KMS-11 (cell line): ENCODE measurements at regions not wholly inside any gene's neighbourhood (a gene's known extent, or its start where the extent isn't known, plus 50 kb on each side); places are given as distances from the start of the nearest gene placed in this dataset.

Source experiments
- H2AFZ ChIP-seq: fragments of 200-600 bp; sonication (generic); 2 replicates; pipeline ENCODE4 v1.6.1; 2016; ENCODE audit warnings: antibody characterized with exemption, mixed run types, low read depth
- H3K27ac ChIP-seq: fragments of 200-600 bp; sonication (generic); 2 replicates; pipeline ENCODE4 v1.6.1; 2016; ENCODE audit warnings: mild to moderate bottlenecking, mixed run types
- H3K27me3 ChIP-seq: fragments of 200-600 bp; sonication (generic); 2 replicates; pipeline ENCODE4 v1.6.1; 2017; ENCODE audit warnings: mild to moderate bottlenecking, low read depth, mixed run types, moderate library complexity; ENCODE audit not compliant: insufficient read depth
- H3K36me3 ChIP-seq: fragments of 200-600 bp; sonication (generic); 2 replicates; pipeline ENCODE4 v1.6.1; 2017; ENCODE audit warnings: mild to moderate bottlenecking, mixed run types; ENCODE audit not compliant: insufficient read depth
- H3K4me1 ChIP-seq: fragments of 200-600 bp; sonication (generic); 2 replicates; pipeline ENCODE4 v1.6.1; 2016; ENCODE audit warnings: mild to moderate bottlenecking, low read depth, mixed run types; ENCODE audit not compliant: poor library complexity, severe bottlenecking
- H3K4me2 ChIP-seq: fragments of 200-600 bp; sonication (generic); 2 replicates; pipeline ENCODE4 v1.7.0; 2016; ENCODE audit warnings: mild to moderate bottlenecking, mixed run types
- H3K4me3 ChIP-seq: fragments of 200-600 bp; sonication (generic); IDR thresholded peaks from 2 replicates; pipeline ENCODE4 v1.6.1; 2017; ENCODE audit warnings: low read depth, low read length, mixed read lengths; ENCODE audit not compliant: insufficient read depth
- H3K79me2 ChIP-seq: fragments of 200-600 bp; sonication (generic); 2 replicates; pipeline ENCODE4 v1.6.1; 2016; ENCODE audit warnings: low read depth, mixed run types; ENCODE audit not compliant: insufficient read depth
- H3K9ac ChIP-seq: fragments of 200-600 bp; sonication (generic); 2 replicates; pipeline ENCODE4 v1.6.1; 2016; ENCODE audit warnings: mild to moderate bottlenecking, mixed run types
- H4K20me1 ChIP-seq: fragments of 200-600 bp; sonication (generic); 2 replicates; pipeline ENCODE4 v1.6.1; 2016; ENCODE audit warnings: mild to moderate bottlenecking, mixed run types; ENCODE audit not compliant: insufficient read depth
- CTCF ChIP-seq: fragments of 200-600 bp; sonication (generic); conservative IDR thresholded peaks from 2 replicates; pipeline ENCODE4 v1.6.1; 2017; ENCODE audit warnings: low read depth, mild to moderate bottlenecking, antibody characterized with exemption, low read length, moderate library complexity, mixed read lengths

GRCh38 chr7:84509522-84509921, 314.9 kb upstream of the SEMA3A start:
- Histone ChIP-seq H3K9ac (no peak overlapping the region), H3K27me3 (no peaks in the 10 kb centered on the region), H3K79me2 (no peaks in the 10 kb centered on the region), H3K4me2 (no peak overlapping the region), H3K4me3 (no peak overlapping the region), H2AFZ (no peak overlapping the region), H3K4me1 (no peaks in the 10 kb centered on the region), H3K27ac (no peak overlapping the region), H4K20me1 (no peaks in the 10 kb centered on the region), H3K36me3 (no peaks in the 10 kb centered on the region)
- TF ChIP-seq CTCF, result no peak

GRCh38 chr7:84508606-84509005, 314.0 kb upstream of the SEMA3A start:
- Histone ChIP-seq H2AFZ (no peak overlapping the region), H4K20me1 (no peaks in the 10 kb centered on the region), H3K27me3 (no peaks in the 10 kb centered on the region), H3K4me2 (no peak overlapping the region), H3K79me2 (no peaks in the 10 kb centered on the region), H3K4me1 (no peaks in the 10 kb centered on the region), H3K9ac (no peak overlapping the region), H3K27ac (no peak overlapping the region), H3K4me3 (no peak overlapping the region), H3K36me3 (no peaks in the 10 kb centered on the region)
- TF ChIP-seq CTCF, result no peak

- Histone ChIP-seq H3K36me3 (no peaks in the 10 kb centered on the region), H3K79me2 (no peaks in the 10 kb centered on the region), H2AFZ (no peak overlapping the region), H3K4me3 (no peak overlapping the region), H3K27me3 (no peaks in the 10 kb centered on the region), H3K9ac (no peak overlapping the region), H3K4me2 (no peak overlapping the region), H3K27ac (no peak overlapping the region), H4K20me1 (no peaks in the 10 kb centered on the region), H3K4me1 (no peaks in the 10 kb centered on the region)
- TF ChIP-seq CTCF, result no peak
Observed at GRCh38 chr7:84507529-84507928, 312.9 kb upstream of the SEMA3A start.

GRCh38 chr7:84506151-84506550, 311.6 kb upstream of the SEMA3A start:
- no peaks in the 10 kb centered on the region for H3K79me2 ChIP-seq
- H3K4me1 ChIP-seq, result no peaks in the 10 kb centered on the region
- H3K27me3 ChIP-seq, result no peaks in the 10 kb centered on the region
- no peaks in the 10 kb centered on the region for H4K20me1 ChIP-seq
- H2AFZ ChIP-seq, result no peak overlapping the region
- TF ChIP-seq CTCF, result no peak
- H3K4me3 ChIP-seq, result no peak overlapping the region
- no peak overlapping the region for H3K9ac ChIP-seq
- no peak overlapping the region for H3K27ac ChIP-seq
- no peak overlapping the region for H3K4me2 ChIP-seq
- H3K36me3 ChIP-seq, result no peaks in the 10 kb centered on the region

GRCh38 chr7:84502239-84502638, 307.6 kb upstream of the SEMA3A start:
- Histone ChIP-seq H3K27ac (no peak overlapping the region), H3K36me3 (no peaks in the 10 kb centered on the region), H3K4me3 (no peak overlapping the region), H3K4me1 (no peaks in the 10 kb centered on the region), H4K20me1 (no peaks in the 10 kb centered on the region), H2AFZ (no peak overlapping the region), H3K9ac (no peak overlapping the region), H3K79me2 (no peaks in the 10 kb centered on the region), H3K27me3 (no peaks in the 10 kb centered on the region), H3K4me2 (no peak overlapping the region)
- no peak for TF ChIP-seq CTCF
